Stimulated activated CD4-positive, alpha-beta T cell treated with anti-CD3 and anti-CD28 coated beads, Interleukin-1b, Interleukin-23, amount 100 ng/mL, for 48 hours (primary cell): ENCODE measurements at regions not wholly inside any gene's neighbourhood (a gene's known extent, or its start where the extent isn't known, plus 50 kb on each side); places are given as distances from the start of the nearest gene placed in this dataset.

Experiments used
- DNase-seq: peaks from one replicate; pipeline ENCODE4 v3.0.0-alpha.2; 2020

DNA sequence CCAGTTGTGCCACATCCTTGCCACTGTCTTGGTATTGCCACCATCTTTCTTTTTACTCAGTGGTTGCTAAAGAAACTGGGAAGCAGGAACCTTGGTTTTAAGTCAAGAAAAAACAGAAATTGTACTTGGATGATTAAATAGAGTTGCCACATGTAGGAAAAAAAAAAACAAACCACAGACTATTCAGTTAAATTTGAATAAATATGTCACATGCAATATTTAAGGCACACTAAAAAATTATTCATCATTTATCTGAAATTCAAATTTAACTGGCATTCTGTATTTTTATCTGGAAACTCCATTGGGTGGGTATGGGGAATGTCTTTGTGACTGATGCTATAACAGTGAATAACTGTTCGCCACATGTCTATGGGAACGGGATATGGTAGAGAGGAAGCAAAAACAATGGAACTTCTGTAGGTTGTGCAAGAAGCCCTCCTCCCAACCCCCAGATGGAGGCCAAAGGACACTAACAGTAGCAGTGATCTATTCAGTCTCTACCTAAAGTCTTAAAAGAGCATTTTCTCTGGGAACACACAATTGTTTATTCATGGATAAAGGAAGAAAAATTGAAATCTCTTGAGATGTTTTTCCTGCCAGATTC, 57.0 kb upstream of the PLAC8 start:
- DNase-seq: no peak

GRCh38 chr4:83170952-83171399, 56.4 kb upstream of the PLAC8 start:
- DNase-seq: no peak
